OCI-LY7 (cell line): ENCODE measurements at regions not wholly inside any gene's neighbourhood (a gene's known extent, or its start where the extent isn't known, plus 50 kb on each side); places are given as distances from the start of the nearest gene placed in this dataset.

Experiments
- BruUV-seq: library from RNA; stranded (reverse); fragments of 400-500 nt; replicated peaks from 2 replicates; lab custom pipeline; 2021; lab: Mats Ljungman, UMichigan
- CTCF ChIA-PET: fragments of 300-600 bp; sonication (Branson Sonifier 250); formaldehyde crosslinking; loops from one replicate; lab custom pipeline; 2022; ENCODE audit warnings: antibody characterized with exemption; ENCODE audit not compliant: unreplicated experiment; lab: Charles Lee
- POLR2A ChIA-PET: fragments of 300-600 bp; sonication (Branson Sonifier 250); formaldehyde crosslinking; loops from one replicate; lab custom pipeline; 2022; ENCODE audit warnings: antibody characterized with exemption; lab: Charles Lee
- DNase-seq: peaks from one replicate; pipeline ENCODE4 v3.0.0-alpha.2; 2015; ENCODE audit warnings: low spot score
- H2AFZ ChIP-seq: fragments of 200-600 bp; sonication (generic), shearing (Covaris generic); 2 replicates; pipeline ENCODE4 v1.6.1; 2014; ENCODE audit warnings: mild to moderate bottlenecking, antibody characterized with exemption, low read length, moderate library complexity
- H3K27ac ChIP-seq: fragments of 200-600 bp; sonication (generic); 2 replicates; pipeline ENCODE4 v1.5.1; 2014; ENCODE audit warnings: mixed run types, low read depth, mild to moderate bottlenecking, moderate library complexity, low read length, inconsistent platforms; ENCODE audit not compliant: poor library complexity, severe bottlenecking
- H3K36me3 ChIP-seq: fragments of 200-600 bp; sonication (generic); 2 replicates; pipeline ENCODE4 v1.6.1; 2014; ENCODE audit warnings: mild to moderate bottlenecking, antibody characterized with exemption, low read length, moderate library complexity, mixed read lengths; ENCODE audit not compliant: insufficient read depth
- H3K4me1 ChIP-seq: fragments of 200-600 bp; sonication (generic); 2 replicates; pipeline ENCODE4 v1.5.1; 2014; ENCODE audit warnings: mild to moderate bottlenecking, low read length; ENCODE audit not compliant: insufficient read depth, poor library complexity, severe bottlenecking
- H3K4me2 ChIP-seq: fragments of 200-600 bp; sonication (generic); 2 replicates; pipeline ENCODE4 v1.6.1; 2014; ENCODE audit warnings: mild to moderate bottlenecking, low read length
- H3K4me3 ChIP-seq: fragments of 200-600 bp; sonication (generic); 2 replicates; pipeline ENCODE4 v1.5.1; 2014; ENCODE audit warnings: mild to moderate bottlenecking, low read depth, low read length; ENCODE audit not compliant: poor library complexity, severe bottlenecking
- H3K79me2 ChIP-seq: fragments of 200-600 bp; sonication (generic); 2 replicates; pipeline ENCODE4 v1.6.1; 2016; ENCODE audit warnings: low read depth, mild to moderate bottlenecking, low read length, moderate library complexity, mixed read lengths; ENCODE audit not compliant: insufficient read depth
- H3K9me2 ChIP-seq: fragments of 200-600 bp; sonication (generic); 2 replicates; pipeline ENCODE4 v1.6.1; 2016; ENCODE audit warnings: mild to moderate bottlenecking, low read length, mixed read lengths; ENCODE audit not compliant: insufficient read depth
- H3K9me3 ChIP-seq: fragments of 200-600 bp; sonication (generic); 2 replicates; pipeline ENCODE4 v1.6.1; 2014; ENCODE audit warnings: mild to moderate bottlenecking, mixed run types, low read length, mixed read lengths
- H4K20me1 ChIP-seq: fragments of 200-600 bp; sonication (generic); 2 replicates; pipeline ENCODE4 v1.6.1; 2014; ENCODE audit warnings: mild to moderate bottlenecking, antibody characterized with exemption, low read length, moderate library complexity, mixed read lengths; ENCODE audit not compliant: insufficient read depth
- CTCF ChIP-seq: fragments of 200-600 bp; sonication (generic); conservative IDR thresholded peaks from 2 replicates; pipeline ENCODE4 v1.5.1; 2014; ENCODE audit warnings: mild to moderate bottlenecking, antibody characterized with exemption, low read length, moderate library complexity, mixed read lengths
- EZH2phosphoT487 ChIP-seq: fragments of 200-600 bp; sonication (generic); IDR thresholded peaks from 2 replicates; pipeline ENCODE4 v1.6.1; 2018; ENCODE audit warnings: low read depth, borderline replicate concordance, mild to moderate bottlenecking, mixed run types, antibody characterized with exemption, low read length, moderate library complexity, mixed read lengths
- intact Hi-C: fragments of 100-400 bp; cut with micrococcal nuclease; formaldehyde crosslinking; loops from one replicate; pipeline ENCODE4 v1.10.0; 2022; ENCODE audit not compliant: unreplicated experiment

DNA sequence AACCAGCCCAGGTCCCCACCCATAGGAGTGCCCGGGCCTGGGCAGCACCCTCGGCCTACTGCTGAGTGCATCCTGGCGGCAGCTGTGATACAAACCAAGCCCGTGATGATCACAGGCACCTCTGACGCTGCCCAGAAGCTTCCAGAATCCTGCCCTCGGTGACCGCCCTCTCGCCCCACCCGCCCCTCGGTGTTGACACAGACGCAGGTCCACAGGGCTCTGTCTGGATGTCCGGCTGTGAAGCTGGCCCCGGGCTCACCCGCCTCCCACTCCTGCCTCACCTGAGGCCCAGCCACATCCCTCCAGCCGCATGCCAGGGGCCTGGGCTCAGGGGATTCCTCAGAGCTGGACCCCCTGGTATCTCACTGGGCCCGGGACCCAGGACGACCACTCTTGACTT, 191.0 kb downstream of the BRD1 start:
- Histone ChIP-seq H3K36me3 (no peaks in the 10 kb centered on the region), H3K9me2 (no peaks in the 10 kb centered on the region), H3K79me2 (no peaks in the 10 kb centered on the region), H3K4me1 (no peaks in the 10 kb centered on the region), H3K27ac (no peak overlapping the region), H4K20me1 (no peaks in the 10 kb centered on the region), H3K4me3 (no peak overlapping the region), H3K9me3 (no peaks in the 10 kb centered on the region), H2AFZ (no peak overlapping the region), H3K4me2 (no peak overlapping the region)
- no TSS peak for BruUV-seq
- TF ChIP-seq EZH2phosphoT487: no peak
- ChIA-PET CTCF (no interaction called here), POLR2A (no interaction called here)
- intact Hi-C loops: no loop called here
- no peak for DNase-seq

DNA sequence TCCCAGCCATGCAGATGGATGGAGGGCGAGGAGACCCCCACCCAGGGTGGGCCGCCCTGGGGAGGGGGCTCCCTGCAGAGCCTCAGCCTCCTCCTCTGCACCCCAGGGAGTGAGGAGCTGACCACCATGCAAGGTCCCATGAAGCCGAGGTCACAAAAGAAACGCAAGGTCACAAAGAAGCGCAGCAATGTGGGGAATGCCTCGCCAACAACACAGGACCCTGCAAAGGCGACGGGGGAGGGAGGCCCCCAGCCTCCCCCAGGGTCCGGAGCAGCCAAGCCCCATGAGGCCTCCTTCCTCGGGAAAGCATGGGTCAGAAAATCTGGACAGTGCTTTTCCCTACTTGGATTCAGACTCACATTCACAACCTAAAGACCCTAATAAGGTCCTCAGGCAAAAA, 191.5 kb downstream of the BRD1 start:
- CTCF ChIA-PET: no interaction called here
- Histone ChIP-seq H4K20me1 (no peaks in the 10 kb centered on the region), H3K9me3 (no peaks in the 10 kb centered on the region), H3K4me1 (no peaks in the 10 kb centered on the region), H3K36me3 (no peaks in the 10 kb centered on the region), H3K27ac (no peak overlapping the region), H2AFZ (no peak overlapping the region), H3K9me2 (no peaks in the 10 kb centered on the region), H3K4me3 (no peak overlapping the region), H3K79me2 (no peaks in the 10 kb centered on the region), H3K4me2 (no peak overlapping the region)
- no TSS peak for BruUV-seq
- intact Hi-C loops: no loop called here
- POLR2A ChIA-PET: no interaction called here
- TF ChIP-seq CTCF (no peak), EZH2phosphoT487 (no peak)
- no peak for DNase-seq

DNA sequence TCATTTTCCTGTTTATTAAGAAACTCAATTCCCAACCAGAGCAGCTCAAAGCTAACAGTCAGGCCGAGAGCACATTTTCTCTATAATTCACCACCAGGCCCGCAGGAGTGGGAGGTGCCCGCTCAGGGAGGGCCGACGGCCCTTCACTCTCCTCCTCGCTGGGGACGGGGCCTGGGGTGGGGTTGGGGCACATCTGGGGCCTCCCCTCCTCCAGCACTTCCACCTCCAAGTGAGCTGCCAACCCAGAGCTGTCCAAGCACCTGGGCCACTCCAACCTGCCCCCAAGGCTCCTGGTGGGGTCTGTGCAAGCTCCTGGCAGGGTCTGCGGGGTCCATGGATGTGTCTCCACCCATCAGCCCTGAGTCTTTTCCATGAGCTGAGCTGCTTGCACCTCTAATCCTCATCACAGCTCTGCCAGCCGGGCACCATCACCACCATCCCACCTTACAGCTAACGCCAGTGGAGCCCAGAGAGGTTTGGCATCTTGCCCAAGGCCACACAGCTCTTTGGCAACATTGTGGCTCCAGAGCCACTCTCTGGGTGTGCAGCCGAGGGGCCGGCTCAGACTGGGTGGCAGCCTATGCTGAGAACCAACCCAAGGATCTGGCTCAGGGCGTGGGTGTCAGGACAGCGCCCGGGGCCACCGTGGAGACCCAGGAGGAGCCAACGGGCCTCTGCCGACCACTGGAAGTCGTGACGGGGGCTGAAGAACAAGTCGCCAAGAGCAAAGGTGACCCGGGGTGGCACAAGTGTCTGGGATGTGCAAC, 193.5 kb downstream of the BRD1 start:
- Histone ChIP-seq H3K9me3 (no peaks in the 10 kb centered on the region), H3K36me3 (no peaks in the 10 kb centered on the region), H3K4me2 (no peak overlapping the region), H3K4me3 (no peak overlapping the region), H3K27ac (no peak overlapping the region), H3K79me2 (no peaks in the 10 kb centered on the region), H2AFZ (no peak overlapping the region), H4K20me1 (no peaks in the 10 kb centered on the region), H3K4me1 (no peaks in the 10 kb centered on the region), H3K9me2 (no peaks in the 10 kb centered on the region)
- BruUV-seq: no TSS peak
- CTCF ChIA-PET: no interaction called here
- intact Hi-C loops: no loop called here
- DNase-seq: no peak
- TF ChIP-seq CTCF (no peak), EZH2phosphoT487 (no peak)
- POLR2A ChIA-PET: interaction anchor here (0.7 kb wide), 3 partner anchors 85 to 1551 kb away, joined by 3 to 4 read pairs (median 3); no protein-coding TSS in a partner anchor
